ENCODE measurements at regions not wholly inside any gene's neighbourhood (a gene's known extent, or its start where the extent isn't known, plus 50 kb on each side); places are given as distances from the start of the nearest gene placed in this dataset.
"Not testable (repeated sequence)": the region's sequence is repeated elsewhere in the genome, so short reads cannot be mapped to it uniquely, and the experiment has no call there.

GRCh38 chr3:127046690-127047089 is 63.8 kb downstream of the PLXNA1 start:
- not testable (repeated sequence) for DNase-seq (ENCODE audit: low spot score)

DNA sequence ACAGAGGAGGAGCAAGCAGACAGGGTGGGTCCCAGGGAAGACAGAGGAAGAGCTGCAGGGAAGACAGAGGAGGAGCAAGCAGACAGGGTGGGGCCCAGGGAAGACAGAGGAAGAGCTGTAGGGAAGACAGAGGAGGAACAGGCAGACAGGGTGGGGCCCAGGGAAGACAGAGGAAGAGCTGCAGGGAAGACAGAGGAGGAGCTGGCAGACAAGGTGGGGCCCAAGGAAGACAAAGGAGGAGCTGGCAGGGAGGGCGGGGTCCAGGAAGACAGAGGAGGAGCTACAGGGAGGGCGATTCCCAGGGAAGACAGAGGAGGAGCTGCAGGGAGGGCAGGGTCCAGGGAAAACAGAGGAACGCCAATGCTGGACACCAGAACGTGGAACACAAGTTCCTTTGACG is 66.5 kb downstream of the PLXNA1 start:
- no peak for DNase-seq (ENCODE audit: low spot score)

GRCh38 chr3:127050733-127051132 is 67.8 kb downstream of the PLXNA1 start:
- DNase-seq (ENCODE audit: low spot score): no peak

GRCh38 chr3:127052121-127052561 is 69.2 kb downstream of the PLXNA1 start:
- DNase-seq (ENCODE audit: low spot score): no peak

DNA sequence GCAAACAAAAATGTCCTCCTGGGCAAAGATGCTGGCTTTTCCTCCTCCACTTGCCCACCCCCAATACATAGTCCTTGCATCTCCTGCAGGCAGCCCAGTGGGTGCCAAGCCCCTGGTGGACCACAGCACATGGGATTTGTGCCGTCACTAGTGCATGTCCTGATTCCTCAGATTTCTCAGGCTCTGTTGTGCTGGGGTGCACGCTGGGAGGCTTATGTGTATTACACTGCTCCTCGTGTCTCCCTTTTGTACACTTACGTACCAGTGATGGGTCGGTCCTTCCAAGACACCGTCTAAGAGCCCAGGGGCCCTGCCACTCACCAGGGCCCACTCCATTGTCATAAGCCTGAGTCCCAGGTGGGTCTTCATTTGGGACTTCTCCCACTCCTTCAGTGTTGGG is 70.1 kb downstream of the PLXNA1 start:
- DNase-seq (ENCODE audit: low spot score): no peak

- no peak for DNase-seq (ENCODE audit: low spot score)
Observed at GRCh38 chr3:127053450-127053849, 70.5 kb downstream of the PLXNA1 start.

- DNase-seq (ENCODE audit: low spot score): no peak
Observed at GRCh38 chr3:127053979-127054378, 71.1 kb downstream of the PLXNA1 start.

DNA sequence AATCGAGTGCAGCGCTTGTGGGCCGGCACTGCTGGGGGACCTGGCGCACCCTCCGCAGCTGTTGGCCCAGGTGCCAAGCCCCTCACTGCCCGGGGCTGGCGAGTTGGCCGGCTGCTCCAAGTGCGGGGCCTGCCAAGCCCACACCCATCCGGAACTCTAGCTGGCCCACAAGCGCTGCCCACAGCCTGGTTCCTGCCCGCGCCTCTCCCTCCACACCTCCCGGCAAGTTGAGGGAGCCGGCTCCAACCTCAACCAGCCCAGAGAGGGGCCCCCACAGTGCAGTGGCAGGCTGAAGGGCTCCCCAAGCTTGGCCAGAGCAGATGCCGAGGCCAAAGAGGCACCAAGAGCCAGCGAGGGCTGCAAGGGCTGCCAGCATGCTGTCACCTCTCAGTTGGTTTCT is 73.4 kb downstream of the PLXNA1 start:
- DNase-seq (ENCODE audit: low spot score): no peak

GRCh38 chr3:127056976-127057375 is 74.1 kb downstream of the PLXNA1 start:
- DNase-seq (ENCODE audit: low spot score): no peak

DNA sequence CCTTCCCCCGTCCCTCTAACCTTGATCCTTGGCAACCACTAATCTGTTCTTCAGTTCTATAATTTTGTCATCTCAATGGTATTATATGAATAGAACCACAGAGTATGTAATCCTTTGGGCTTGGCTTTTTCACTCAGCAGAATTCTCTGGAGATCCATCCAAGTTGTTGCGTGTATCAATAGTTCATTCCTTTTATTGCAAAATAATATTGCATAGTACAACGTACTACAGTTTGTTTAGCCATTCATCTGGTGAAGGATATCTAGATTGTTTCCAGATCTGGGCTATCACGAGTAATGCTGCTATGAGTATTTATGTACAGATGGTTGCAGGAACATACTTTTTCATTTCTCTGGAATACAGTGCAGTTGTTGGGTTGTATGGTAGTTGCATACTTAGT is 76.2 kb downstream of the PLXNA1 start:
- no peak for DNase-seq (ENCODE audit: low spot score)

GRCh38 chr3:127061641-127062040 is 78.7 kb downstream of the PLXNA1 start:
- no peak for DNase-seq (ENCODE audit: low spot score)

GRCh38 chr3:127062926-127063325 is 80.0 kb downstream of the PLXNA1 start:
- no peak for DNase-seq (ENCODE audit: low spot score)

DNA sequence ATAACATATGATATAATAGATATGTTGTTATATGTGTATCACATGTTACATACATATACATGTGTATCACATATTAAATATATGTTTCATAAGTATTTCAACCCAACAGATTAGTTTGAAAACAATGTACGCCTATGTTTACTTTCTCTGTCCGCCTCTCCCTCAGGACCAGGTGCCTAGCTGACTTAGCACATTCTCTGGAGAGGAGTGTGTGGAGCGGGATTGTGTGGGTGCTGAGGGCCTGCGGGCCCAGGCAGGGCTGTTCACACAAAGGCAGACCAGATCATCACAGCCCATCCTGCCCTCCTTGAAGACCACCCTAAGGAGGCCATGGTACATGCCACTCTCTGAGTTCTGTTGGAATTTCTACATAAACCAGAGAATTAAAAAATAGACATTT is 81.0 kb downstream of the PLXNA1 start:
- DNase-seq (ENCODE audit: low spot score): no peak

GRCh38 chr3:127064391-127065137 is 81.6 kb downstream of the PLXNA1 start:
- peak; percentile 69 for DNase-seq (ENCODE audit: low spot score)

DNA sequence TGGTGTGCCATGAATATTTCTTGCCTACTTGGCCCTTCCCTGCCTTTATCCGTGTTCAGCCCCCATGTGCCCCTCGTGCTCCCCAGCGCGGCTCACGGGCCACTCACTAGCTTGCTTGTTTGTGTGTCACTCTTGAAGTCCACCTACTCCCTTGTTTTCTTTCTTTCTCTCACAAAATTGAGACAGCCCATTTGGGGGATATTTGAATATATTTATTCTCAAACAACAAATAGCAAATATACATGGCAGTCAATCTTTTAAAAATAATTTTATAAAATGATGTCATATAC is 82.2 kb downstream of the PLXNA1 start:
- no peak for DNase-seq (ENCODE audit: low spot score)

DNA sequence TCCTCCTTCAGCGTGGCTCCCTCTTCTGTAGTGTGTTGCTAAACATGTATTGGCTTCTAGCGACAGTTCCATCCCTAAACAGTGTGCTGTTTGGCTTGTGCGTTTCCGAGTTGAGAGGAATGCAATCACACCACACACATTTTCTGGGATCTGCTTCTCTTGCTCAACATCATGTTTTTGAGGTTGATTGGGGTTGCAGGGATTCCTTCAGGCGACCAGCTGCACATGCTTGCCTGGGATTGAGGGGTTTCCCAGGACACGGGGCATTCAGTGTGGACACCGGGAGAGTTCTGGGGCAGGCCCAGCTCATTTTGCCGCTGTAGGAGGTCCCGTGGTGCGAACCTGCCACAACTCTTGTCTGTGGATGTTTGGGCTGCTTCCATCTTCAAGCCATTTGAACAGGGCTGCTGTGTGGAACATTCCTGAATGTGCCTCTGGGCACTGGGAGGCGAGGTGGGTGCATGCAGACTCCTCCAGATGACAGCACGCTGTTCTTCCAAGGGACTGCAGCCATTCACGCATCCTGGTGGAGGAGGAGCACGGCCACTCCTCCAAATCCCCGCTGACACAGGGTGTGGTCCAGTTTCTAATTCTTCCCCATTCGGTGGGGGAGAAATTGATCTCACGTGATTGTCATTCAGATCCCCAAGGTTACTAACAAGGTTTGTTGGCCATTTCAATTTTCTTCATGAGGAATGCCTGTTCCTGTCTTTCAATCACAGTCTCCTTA is 82.8 kb downstream of the PLXNA1 start:
- DNase-seq (ENCODE audit: low spot score): no peak

- no peak for DNase-seq (ENCODE audit: low spot score)
Observed at GRCh38 chr3:127066635-127067034, 83.7 kb downstream of the PLXNA1 start.

DNA sequence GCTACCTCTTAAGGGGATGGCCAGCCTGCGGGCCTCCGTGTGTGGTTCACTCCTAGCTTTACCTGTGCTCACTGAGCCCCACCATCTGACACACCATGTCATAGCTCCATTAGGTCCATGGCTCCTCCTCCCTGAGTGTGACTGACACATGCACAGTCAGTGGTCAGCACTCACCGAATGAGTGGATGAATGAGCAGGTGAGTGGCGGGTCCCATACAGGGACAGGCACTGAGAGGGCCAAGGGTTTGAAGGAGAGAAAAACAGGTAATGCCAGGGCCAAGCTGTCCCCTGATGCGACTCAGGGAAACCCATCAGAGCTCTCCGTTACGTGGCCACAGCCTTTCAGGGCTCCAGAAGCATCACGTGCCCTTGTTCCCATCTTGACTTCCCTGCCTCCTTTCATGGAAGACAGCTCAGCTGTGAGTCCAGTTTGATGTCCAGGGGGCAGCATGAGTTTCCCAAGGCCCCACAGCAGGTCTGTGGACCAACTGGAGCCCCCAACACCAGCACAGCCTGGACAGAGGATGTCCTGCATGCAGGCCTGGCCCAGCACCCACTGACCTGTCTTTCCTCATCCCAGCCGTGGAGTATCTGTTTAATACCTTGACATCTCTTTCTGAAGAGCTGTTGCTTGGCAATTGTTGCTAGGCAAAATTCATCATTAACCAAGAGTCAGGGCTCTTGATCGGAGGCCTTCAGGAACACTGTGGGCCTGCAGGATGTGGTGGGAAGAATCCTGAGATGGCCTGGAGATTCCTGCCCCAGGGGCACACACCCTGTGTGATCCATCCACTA is 84.4 kb downstream of the PLXNA1 start:
- no peak for DNase-seq (ENCODE audit: low spot score)

GRCh38 chr3:127068111-127068810 is 85.3 kb downstream of the PLXNA1 start:
- DNase-seq (ENCODE audit: low spot score): no peak

DNA sequence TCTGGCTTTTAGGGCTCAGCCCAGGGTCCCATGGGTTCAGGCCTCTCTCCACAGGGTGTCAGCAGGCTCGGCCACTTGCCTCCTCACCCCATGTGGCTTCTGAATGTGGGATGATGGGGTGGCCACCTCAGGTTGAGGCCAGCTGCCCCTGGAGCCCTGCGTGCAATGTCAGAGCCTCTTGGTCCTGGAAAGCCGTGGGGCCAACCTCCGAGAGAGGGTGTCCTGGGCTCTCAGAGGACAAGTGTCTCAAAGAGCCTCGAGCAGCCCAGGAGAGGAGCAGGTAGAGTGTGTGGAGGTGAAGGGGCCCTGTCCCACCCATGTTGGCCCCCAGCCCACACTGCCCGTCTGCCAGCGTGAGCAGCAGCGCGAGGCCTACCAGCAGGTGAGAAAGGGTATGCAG is 86.0 kb downstream of the PLXNA1 start:
- no peak for DNase-seq (ENCODE audit: low spot score)

- DNase-seq (ENCODE audit: low spot score): no peak
Observed at GRCh38 chr3:127069814-127070440, 87.0 kb downstream of the PLXNA1 start.

- DNase-seq (ENCODE audit: low spot score): no peak
Observed at GRCh38 chr3:127070776-127071175, 87.9 kb downstream of the PLXNA1 start.
